Adrenal gland (tissue), 9 donors: ENCODE measurements at regions not wholly inside any gene's neighbourhood (a gene's known extent, or its start where the extent isn't known, plus 50 kb on each side); places are given as distances from the start of the nearest gene placed in this dataset.

Experiments
- DNase-seq, 7 donors: peaks; one replicate each; pipeline ENCODE4 v3.0.0-alpha.2; 2019 to 2020
- H3K27ac ChIP-seq, 5 donors: fragments of 200-600 bp; sonication (generic) in 4 of 5; 1 replicate in 3 of 5; 2 replicates in 2 of 5; pipeline versions ENCODE4 v1.5.1 to v1.8.0; 2016 to 2020; ENCODE audit warnings: mild to moderate bottlenecking in 1 of 5
- H3K27me3 ChIP-seq: fragments of 200-600 bp; 2 replicates; pipeline ENCODE4 v1.8.0; 2021
- H3K36me3 ChIP-seq, 2 donors: fragments of 200-600 bp; replicated peaks in 1 of 2; 1 replicate in 1 of 2; 2 replicates in 1 of 2; pipeline versions ENCODE4 v1.5.1 to v1.8.0; 2018 to 2022
- H3K4me1 ChIP-seq, 2 donors: fragments of 200-600 bp; replicated peaks in 1 of 2; 1 replicate in 1 of 2; 2 replicates in 1 of 2; pipeline versions ENCODE4 v1.5.1 to v1.8.0; 2018 to 2021
- H3K4me3 ChIP-seq, 4 donors: fragments of 200-600 bp; sonication (generic) in 3 of 4; one replicate each; pipeline ENCODE4 v1.5.1; 2016 to 2018
- H3K9me3 ChIP-seq, 3 donors: fragments of 200-600 bp; sonication (generic) in 1 of 3; replicated peaks in 1 of 3; 1 replicate in 2 of 3; 2 replicates in 1 of 3; pipeline versions ENCODE4 v1.5.1 to v1.8.0; 2016 to 2021
- POLR2A ChIP-seq, 2 donors: fragments of 450-650 bp; IDR thresholded peaks; one replicate each; pipeline ENCODE4 v1.6.1; 2017; ENCODE audit warnings: antibody characterized with exemption in 2 of 2, mild to moderate bottlenecking in 2 of 2, moderate library complexity in 1 of 2
- WGBS, 4 donors: extraction: QIAGEN DNeasy Blood & Tissue Kit in 2 of 4; methylation state at CpG; one replicate each; pipeline versions ENCODE4 v1.1.5 to v1.1.7; 2013 to 2017; 5-methylcytosine and 5-hydroxymethylcytosine counted together
- intact Hi-C, 2 donors: fragments of 100-400 bp; cut with DNase I; formaldehyde crosslinking; loops; one replicate each; pipeline versions ENCODE4 v1.14.1 to v1.15.0; 2022 to 2023
- TF ChIP-seq, protein P1 (sequence below), 6 experiments: fragments of 450-650 bp in 4 of 6; fragments of 200-600 bp in 2 of 6; sonication (generic) in 1 of 6; IDR thresholded peaks; 1 replicate in 5 of 6; 2 replicates in 1 of 6; pipeline versions ENCODE4 v1.5.1 to v1.8.0; 2016 to 2021; ENCODE audit warnings: antibody characterized with exemption in 6 of 6, mild to moderate bottlenecking in 2 of 6, moderate library complexity in 1 of 6
- donor health status: healthy with polysubstance abuse.
- donor health status: Bipolar disorder and iron deficiency.
- donor health status: DM: yes; HTN: yes; CAD: no.
- donor health status: DM: no; HTN: no; CAD: no.
- donor health status: DM: no; HTN: no; CAD: no.

DNA sequence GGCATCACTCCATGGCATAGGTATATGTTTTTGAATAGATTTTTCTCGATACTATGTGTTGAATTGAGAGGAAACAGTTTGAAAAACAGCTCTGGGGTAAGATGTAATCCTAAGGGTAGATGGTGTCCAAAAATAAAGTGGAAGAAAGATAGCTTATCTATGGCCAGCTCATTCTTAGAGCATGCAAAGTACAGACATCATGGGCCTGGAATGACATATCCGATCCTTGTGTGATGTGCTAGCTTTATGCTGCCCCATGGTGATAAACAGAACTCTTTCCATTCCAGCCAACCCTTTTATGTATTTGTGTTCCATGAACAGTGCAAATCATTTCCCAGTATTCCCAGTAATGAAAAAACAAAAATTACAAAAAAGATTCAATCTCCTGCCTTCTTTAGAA, 390.2 kb upstream of the NXPH2 start:
- Histone ChIP-seq H3K4me3 (no peak overlapping the region), H3K27ac (no peak overlapping the region), H3K27me3 (no peaks in the 10 kb centered on the region), H3K9me3 (no peaks in the 10 kb centered on the region), H3K36me3 (no peaks in the 10 kb centered on the region), H3K4me1 (no peaks in the 10 kb centered on the region)
- intact Hi-C loops, result no loop called here
- no peak for DNase-seq
- WGBS, 4 donors, result 62 to 70% (median 64%) methylated on average over 2 of the region's 2 CpGs
- TF ChIP-seq, protein P1, sequence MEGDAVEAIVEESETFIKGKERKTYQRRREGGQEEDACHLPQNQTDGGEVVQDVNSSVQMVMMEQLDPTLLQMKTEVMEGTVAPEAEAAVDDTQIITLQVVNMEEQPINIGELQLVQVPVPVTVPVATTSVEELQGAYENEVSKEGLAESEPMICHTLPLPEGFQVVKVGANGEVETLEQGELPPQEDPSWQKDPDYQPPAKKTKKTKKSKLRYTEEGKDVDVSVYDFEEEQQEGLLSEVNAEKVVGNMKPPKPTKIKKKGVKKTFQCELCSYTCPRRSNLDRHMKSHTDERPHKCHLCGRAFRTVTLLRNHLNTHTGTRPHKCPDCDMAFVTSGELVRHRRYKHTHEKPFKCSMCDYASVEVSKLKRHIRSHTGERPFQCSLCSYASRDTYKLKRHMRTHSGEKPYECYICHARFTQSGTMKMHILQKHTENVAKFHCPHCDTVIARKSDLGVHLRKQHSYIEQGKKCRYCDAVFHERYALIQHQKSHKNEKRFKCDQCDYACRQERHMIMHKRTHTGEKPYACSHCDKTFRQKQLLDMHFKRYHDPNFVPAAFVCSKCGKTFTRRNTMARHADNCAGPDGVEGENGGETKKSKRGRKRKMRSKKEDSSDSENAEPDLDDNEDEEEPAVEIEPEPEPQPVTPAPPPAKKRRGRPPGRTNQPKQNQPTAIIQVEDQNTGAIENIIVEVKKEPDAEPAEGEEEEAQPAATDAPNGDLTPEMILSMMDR (IDR thresholded peaks at IDR 0.05), result no peak
- TF ChIP-seq POLR2A (IDR thresholded peaks at IDR 0.05), result no peak

DNA sequence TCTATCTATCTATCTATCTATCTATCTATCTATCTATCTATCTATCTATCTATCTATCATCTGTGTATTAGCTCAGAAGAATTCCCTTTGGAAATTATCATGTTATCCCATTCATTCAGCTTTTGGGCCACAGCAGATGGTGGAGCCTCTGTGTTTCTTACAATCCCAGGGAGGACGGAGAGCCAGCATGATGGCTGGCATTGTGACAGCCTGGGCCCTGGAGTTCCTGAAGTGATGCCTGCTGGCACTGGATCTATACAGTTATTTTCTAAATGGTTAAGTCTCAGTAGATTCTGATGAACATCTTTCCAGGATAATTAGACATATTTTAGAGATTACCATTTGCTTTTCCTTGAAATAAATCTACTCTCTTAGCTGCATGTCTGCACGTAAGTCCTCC, 385.4 kb upstream of the NXPH2 start:
- Histone ChIP-seq H3K4me1 (no peaks in the 10 kb centered on the region), H3K9me3 (no peaks in the 10 kb centered on the region), H3K27ac (no peak overlapping the region), H3K27me3 (no peaks in the 10 kb centered on the region), H3K36me3 (no peaks in the 10 kb centered on the region), H3K4me3 (no peak overlapping the region)
- TF ChIP-seq POLR2A (IDR thresholded peaks at IDR 0.05), result no peak
- TF ChIP-seq, protein P1 (IDR thresholded peaks at IDR 0.05), result no peak
- 76 to 83% (median 81%) methylated on average over 2 of the region's 2 CpGs for WGBS, 4 donors
- intact Hi-C loops, result no loop called here
- no peak for DNase-seq

GRCh38 chr2:139165041-139165440, 384.9 kb upstream of the NXPH2 start:
- intact Hi-C loops, result no loop called here
- Histone ChIP-seq H3K9me3 (no peaks in the 10 kb centered on the region), H3K4me3 (no peak overlapping the region), H3K27ac (no peak overlapping the region), H3K36me3 (no peaks in the 10 kb centered on the region), H3K4me1 (no peaks in the 10 kb centered on the region), H3K27me3 (no peaks in the 10 kb centered on the region)
- no peak for TF ChIP-seq POLR2A (IDR thresholded peaks at IDR 0.05)
- TF ChIP-seq, protein P1 (IDR thresholded peaks at IDR 0.05), result no peak
- WGBS, 4 donors, result 84 to 90% (median 88%) methylated on average over 2 of the region's 2 CpGs
- no peak for DNase-seq

- Histone ChIP-seq H3K27me3 (no peaks in the 10 kb centered on the region), H3K36me3 (no peaks in the 10 kb centered on the region), H3K9me3 (no peaks in the 10 kb centered on the region), H3K27ac (no peak overlapping the region), H3K4me1 (no peaks in the 10 kb centered on the region), H3K4me3 (no peak overlapping the region)
- TF ChIP-seq, protein P1 (IDR thresholded peaks at IDR 0.05), result no peak
- TF ChIP-seq POLR2A (IDR thresholded peaks at IDR 0.05), result no peak
- WGBS, 4 donors, result 62 to 75% (median 70%) methylated on average over 1 of the region's 1 CpG
- no peak for DNase-seq
- intact Hi-C loops, result no loop called here
Observed at GRCh38 chr2:139162957-139163356, 382.8 kb upstream of the NXPH2 start.
